ENCODE measurements at regions not wholly inside any gene's neighbourhood (a gene's known extent, or its start where the extent isn't known, plus 50 kb on each side); places are given as distances from the start of the nearest gene placed in this dataset.
A peak's percentile ranks its signal among the peaks of the same experiment; 100 is the strongest.
"Not testable (repeated sequence)": the region's sequence is repeated elsewhere in the genome, so short reads cannot be mapped to it uniquely, and the experiment has no call there.

GRCh38 chr7:98728555-98728954 lies 111.5 kb downstream of the NPTX2 start:
- no peak for DNase-seq (ENCODE audit: low read depth)

- DNase-seq (ENCODE audit: low read depth): no peak
These were observed 112.0 kb downstream of the NPTX2 start for GRCh38 chr7:98729121-98729520.

- DNase-seq (ENCODE audit: low read depth): no peak
These were observed 113.2 kb downstream of the NPTX2 start for GRCh38 chr7:98730326-98730725.

GRCh38 chr7:98731651-98732050 lies 114.6 kb downstream of the NPTX2 start:
- DNase-seq (ENCODE audit: low read depth): no peak

- DNase-seq (ENCODE audit: low read depth): no peak
These were observed 116.0 kb downstream of the NPTX2 start for GRCh38 chr7:98733036-98733435.

- no peak for DNase-seq (ENCODE audit: low read depth)
These were observed 118.7 kb downstream of the NPTX2 start for GRCh38 chr7:98735801-98736200.

- not testable (repeated sequence) for DNase-seq (ENCODE audit: low read depth)
These were observed 119.4 kb downstream of the NPTX2 start for GRCh38 chr7:98736461-98736860.

- no peak for DNase-seq (ENCODE audit: low read depth)
These were observed 120.1 kb downstream of the NPTX2 start for GRCh38 chr7:98737176-98737575.

- no peak for DNase-seq (ENCODE audit: low read depth)
These were observed 123.6 kb downstream of the NPTX2 start for GRCh38 chr7:98740643-98741042.

GRCh38 chr7:98745722-98746318 lies 124.0 kb downstream of the TMEM130 start:
- DNase-seq (ENCODE audit: low read depth): peak; percentile 52

- no peak for DNase-seq (ENCODE audit: low read depth)
These were observed 121.7 kb downstream of the TMEM130 start for GRCh38 chr7:98748090-98748489.

- DNase-seq (ENCODE audit: low read depth): no peak
These were observed 116.6 kb downstream of the TMEM130 start for GRCh38 chr7:98753176-98753575.

GRCh38 chr7:98753989-98754479 lies 115.8 kb downstream of the TMEM130 start:
- no peak for DNase-seq (ENCODE audit: low read depth)

GRCh38 chr7:98755138-98755898 lies 114.5 kb downstream of the TMEM130 start:
- DNase-seq (ENCODE audit: low read depth): no peak

- DNase-seq (ENCODE audit: low read depth): no peak
These were observed 111.7 kb downstream of the TMEM130 start for GRCh38 chr7:98758157-98758556.

GRCh38 chr7:98760201-98760651 lies 109.6 kb downstream of the TMEM130 start:
- DNase-seq (ENCODE audit: low read depth): no peak

- DNase-seq (ENCODE audit: low read depth): no peak
These were observed 108.6 kb downstream of the TMEM130 start for GRCh38 chr7:98761225-98761624.

GRCh38 chr7:98762620-98763019 lies 107.2 kb downstream of the TMEM130 start:
- no peak for DNase-seq (ENCODE audit: low read depth)

- DNase-seq (ENCODE audit: low read depth): no peak
These were observed 106.4 kb downstream of the TMEM130 start for GRCh38 chr7:98763441-98763840.

GRCh38 chr7:98764946-98765345 lies 104.9 kb downstream of the TMEM130 start:
- DNase-seq (ENCODE audit: low read depth): no peak

GRCh38 chr7:98770085-98770484 lies 99.7 kb downstream of the TMEM130 start:
- not testable (repeated sequence) for DNase-seq (ENCODE audit: low read depth)

GRCh38 chr7:98771519-98771918 lies 98.3 kb downstream of the TMEM130 start:
- DNase-seq (ENCODE audit: low read depth): no peak

GRCh38 chr7:98771941-98772603 lies 97.7 kb downstream of the TMEM130 start:
- no peak for DNase-seq (ENCODE audit: low read depth)

Data from activated gamma-delta T cell treated with anti-CD3 and anti-CD28 coated beads, Interleukin-2, amount 50 U/mL, for 16 hours (primary cell).